ENCODE measurements at regions not wholly inside any gene's neighbourhood (a gene's known extent, or its start where the extent isn't known, plus 50 kb on each side); places are given as distances from the start of the nearest gene placed in this dataset.

DNA sequence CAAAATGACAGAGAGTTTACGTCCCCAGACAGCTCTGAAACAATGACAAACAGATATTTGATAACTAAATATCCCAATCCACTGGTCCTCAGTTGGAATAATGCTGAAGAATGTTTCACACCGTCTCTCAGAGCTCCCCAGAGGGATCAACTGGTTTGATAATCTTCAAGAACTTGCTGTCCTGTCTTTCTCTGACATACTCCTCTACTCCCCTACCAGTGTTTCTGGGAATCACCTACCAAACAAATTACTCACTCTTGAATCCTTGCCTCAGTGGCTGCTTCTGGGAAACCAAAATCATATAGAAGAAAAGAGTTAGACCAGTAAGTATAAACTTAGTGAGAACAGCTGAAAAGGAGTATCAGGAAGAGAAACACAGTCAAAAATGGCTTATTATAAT is 469.7 kb upstream of the JAG1 start:
- no peak overlapping the region for H3K4me3 ChIP-seq (ENCODE audit: extremely low read depth in 1 of 4, insufficient read depth in 2 of 4, low read depth in 3 of 4, low read length in 4 of 4)
- H4K91ac ChIP-seq (replicated peaks; ENCODE audit: insufficient read length, low read length): no peak overlapping the region
- H3K79me2 ChIP-seq (ENCODE audit: control insufficient read depth in 1 of 2, insufficient read depth in 2 of 2, low read length in 2 of 2): no peaks in the 10 kb centered on the region
- FAIRE-seq (no peak), DNase-seq (ENCODE audit: low read depth in 1 of 2, low spot score in 2 of 2) (no peak)
- ChIA-PET CTCF (ENCODE audit: partially characterized antibody) (interaction anchor here (0.9 to 1.4 kb wide), 2 partner anchors 12 to 717 kb away, joined by 3 read pairs; no protein-coding TSS in a partner anchor), POLR2A (ENCODE audit: partially characterized antibody) (no interaction called here)
- WGBS, 2 experiments (ENCODE audit: extremely low coverage in 1 of 2, insufficient coverage in 1 of 2, insufficient read length in 1 of 2, insufficient replicate concordance in 2 of 2, low coverage in 1 of 2, low lambda C conversion rate in 2 of 2, missing lambda C conversion rate in 1 of 2): 88% methylated on average over 2 of the region's 2 CpGs; no CpG with 5 or more reads in 1 of the 2 experiments
- no peak overlapping the region for H2BK20ac ChIP-seq (ENCODE audit: low read length)
- H2AFZ ChIP-seq (ENCODE audit: low read length): no peak overlapping the region
- no peaks in the 10 kb centered on the region for H4K20me1 ChIP-seq (replicated peaks in 1 of 2; ENCODE audit: control insufficient read depth in 1 of 2, insufficient read depth in 2 of 2, low read length in 2 of 2)
- H3K14ac ChIP-seq (ENCODE audit: insufficient read length): no peak overlapping the region
- no peak overlapping the region for H2AK5ac ChIP-seq (ENCODE audit: low read depth, low read length)
- no peak overlapping the region for H3K9ac ChIP-seq (replicated peaks in 1 of 4; ENCODE audit: extremely low read depth in 1 of 4, low read depth in 3 of 4, low read length in 3 of 4)
- H3K27me3 ChIP-seq (replicated peaks in 1 of 4; ENCODE audit: control insufficient read depth in 3 of 4, extremely low read depth in 1 of 4, insufficient read depth in 3 of 4, low read length in 3 of 4): no peaks in the 10 kb centered on the region
- H3K4me1 ChIP-seq (replicated peaks in 1 of 4; ENCODE audit: control insufficient read depth in 3 of 4, insufficient read depth in 4 of 4, low read length in 3 of 4): no peaks in the 10 kb centered on the region
- no peak overlapping the region for H2BK12ac ChIP-seq (ENCODE audit: low read depth, low read length)
- no peaks in the 10 kb centered on the region for H3K36me3 ChIP-seq (ENCODE audit: control insufficient read depth in 2 of 4, insufficient read depth in 4 of 4, low read length in 3 of 4)
- H3K9me3 ChIP-seq (ENCODE audit: insufficient read depth in 2 of 2, low read depth in 1 of 2, low read length in 1 of 2): no peaks in the 10 kb centered on the region
- H4K8ac ChIP-seq (ENCODE audit: extremely low read depth, insufficient read depth, low read length): no peak overlapping the region
- H2BK120ac ChIP-seq (replicated peaks; ENCODE audit: low read depth, low read length): no peak overlapping the region
- no peak overlapping the region for H3K56ac ChIP-seq (replicated peaks; ENCODE audit: insufficient read length, low read depth, low read length)
- H3K4me2 ChIP-seq (ENCODE audit: insufficient read depth in 1 of 2, low read depth in 2 of 2, low read length in 2 of 2): no peak overlapping the region
- TF ChIP-seq BRCA1 (IDR thresholded peaks at IDR 0.05; ENCODE audit: low read depth, low read length): no peak
- TF ChIP-seq SIN3A (conservative IDR thresholded peaks at IDR 0.05 in 1 of 2, IDR thresholded peaks at IDR 0.05 in 1 of 2; ENCODE audit: low read depth in 1 of 2, low read length in 2 of 2): no peak
- no peak for TF ChIP-seq CHD1 (IDR thresholded peaks at IDR 0.05; ENCODE audit: low read depth, low read length)
- TF ChIP-seq CBX5 (IDR thresholded peaks at IDR 0.05; ENCODE audit: low read depth, low read length): no peak
- TF ChIP-seq KDM1A (IDR thresholded peaks at IDR 0.05; ENCODE audit: borderline replicate concordance, low read length): no peak
- TF ChIP-seq CBX8 (IDR thresholded peaks at IDR 0.05; ENCODE audit: borderline replicate concordance, low read depth, low read length): no peak
- TF ChIP-seq SUZ12 (IDR thresholded peaks at IDR 0.05; ENCODE audit: low read length): no peak
- TF ChIP-seq POU5F1 (IDR thresholded peaks at IDR 0.05; ENCODE audit: low read depth, low read length): no peak
- TF ChIP-seq MAFK (IDR thresholded peaks at IDR 0.05; ENCODE audit: low read depth, low read length): no peak
- no peak overlapping the region for H2BK5ac ChIP-seq (ENCODE audit: low read depth, low read length)
- no peak overlapping the region for H3K4ac ChIP-seq (replicated peaks; ENCODE audit: insufficient read length, low read depth, low read length)
- no peak overlapping the region for H3K27ac ChIP-seq (ENCODE audit: low read depth, low read length)
- H3K23ac ChIP-seq (ENCODE audit: insufficient read length): no peak overlapping the region
- H4K5ac ChIP-seq (ENCODE audit: insufficient read length, low read depth, low read length): no peak overlapping the region
- no peaks in the 10 kb centered on the region for H3K23me2 ChIP-seq (ENCODE audit: low read depth, low read length)
- H2BK15ac ChIP-seq (ENCODE audit: low read length): no peak overlapping the region
- no peak overlapping the region for H3K18ac ChIP-seq (ENCODE audit: extremely low read depth, low read length)
- H3K79me1 ChIP-seq (ENCODE audit: low read depth, low read length): no peaks in the 10 kb centered on the region

Data from H1 (cell line).